SK-N-SH (cell line): ENCODE measurements at regions not wholly inside any gene's neighbourhood (a gene's known extent, or its start where the extent isn't known, plus 50 kb on each side); places are given as distances from the start of the nearest gene placed in this dataset.

Source experiments
- CTCF ChIP-seq: fragments of 200-600 bp; sonication (generic); IDR thresholded peaks from 2 replicates; pipeline ENCODE4 v1.6.1; 2017; ENCODE audit warnings: antibody characterized with exemption, mild to moderate bottlenecking, moderate library complexity
- EZH2phosphoT487 ChIP-seq: fragments of 200-600 bp; sonication (generic); IDR thresholded peaks from 2 replicates; pipeline ENCODE4 v1.6.1; 2017; ENCODE audit warnings: low read depth, mixed run types, mild to moderate bottlenecking, antibody characterized with exemption, moderate library complexity, borderline replicate concordance
- GABPA ChIP-seq: IDR thresholded peaks from 2 replicates; pipeline ENCODE4 v1.4.0; 2012; ENCODE audit warnings: low read depth, mild to moderate bottlenecking
- TEAD4 ChIP-seq: IDR thresholded peaks from 2 replicates; pipeline ENCODE4 v1.4.0; 2012; ENCODE audit warnings: mild to moderate bottlenecking, borderline replicate concordance; ENCODE audit not compliant: insufficient read depth

DNA sequence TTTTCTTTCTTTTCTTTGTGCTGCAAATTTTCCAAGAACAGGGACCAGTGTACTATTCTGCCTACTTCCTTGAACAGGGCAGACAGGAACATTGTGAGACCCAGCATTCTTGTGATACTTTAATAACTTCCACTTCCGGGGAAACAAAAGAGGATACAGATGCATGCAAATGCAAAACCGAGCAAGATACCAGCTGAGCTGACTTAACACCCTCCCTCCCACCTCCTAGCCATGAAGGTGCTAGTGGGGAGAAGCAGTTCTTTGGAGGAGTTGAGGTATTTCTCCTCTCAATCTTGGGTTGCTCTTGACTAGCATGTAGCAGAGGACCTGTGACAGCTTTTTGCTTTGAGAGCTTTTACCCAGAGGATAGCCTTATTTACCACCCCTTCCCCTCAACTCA, 111.2 kb downstream of the KLF5 start:
- TF ChIP-seq GABPA (no peak), CTCF (no peak), TEAD4 (no peak), EZH2phosphoT487 (no peak)
